ENCODE measurements at regions not wholly inside any gene's neighbourhood (a gene's known extent, or its start where the extent isn't known, plus 50 kb on each side); places are given as distances from the start of the nearest gene placed in this dataset.

DNA sequence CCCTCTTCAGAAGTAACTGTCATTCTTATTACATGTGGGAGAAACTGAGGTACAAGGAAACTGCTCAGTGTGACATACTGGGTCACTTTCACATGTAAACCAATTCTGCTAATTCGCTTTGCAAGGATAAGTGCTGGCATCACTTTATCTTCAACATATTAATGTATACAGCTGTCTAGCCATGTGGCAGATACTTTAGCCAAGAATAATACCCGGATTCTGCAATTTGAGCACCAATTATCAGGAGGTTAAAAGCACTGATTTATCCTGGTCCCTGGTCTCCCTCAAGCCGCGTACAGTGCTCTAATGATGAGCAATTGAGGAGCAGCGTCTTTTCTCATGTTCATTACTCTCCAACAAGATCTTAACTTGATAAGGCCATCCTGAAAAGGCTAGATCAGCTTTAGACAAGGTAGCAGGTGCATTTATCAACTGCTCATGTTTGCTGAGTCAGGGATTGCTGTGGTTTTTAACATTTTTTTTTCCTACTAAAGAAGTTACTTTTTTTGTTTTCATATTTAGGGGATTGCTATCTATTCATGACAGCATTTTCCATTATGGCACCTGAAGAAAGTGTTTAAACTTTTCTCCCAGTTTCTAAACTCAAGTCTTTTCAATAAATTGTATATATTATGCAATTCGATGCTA, 1066.3 kb upstream of the MAP3K7 start:
- CTCF ChIA-PET = interaction anchor here (1.7 kb wide), 1 partner anchor 713 kb away, joined by 3 read pairs; no protein-coding TSS in a partner anchor
- H3K27ac Mint-ChIP-seq = no peak overlapping the region
- intact Hi-C loops (cut with micrococcal nuclease) = no loop called here
- H3K36me3 Mint-ChIP-seq (ENCODE audit: low read depth) = no peaks in the 10 kb centered on the region
- TF ChIP-seq, protein P1, sequence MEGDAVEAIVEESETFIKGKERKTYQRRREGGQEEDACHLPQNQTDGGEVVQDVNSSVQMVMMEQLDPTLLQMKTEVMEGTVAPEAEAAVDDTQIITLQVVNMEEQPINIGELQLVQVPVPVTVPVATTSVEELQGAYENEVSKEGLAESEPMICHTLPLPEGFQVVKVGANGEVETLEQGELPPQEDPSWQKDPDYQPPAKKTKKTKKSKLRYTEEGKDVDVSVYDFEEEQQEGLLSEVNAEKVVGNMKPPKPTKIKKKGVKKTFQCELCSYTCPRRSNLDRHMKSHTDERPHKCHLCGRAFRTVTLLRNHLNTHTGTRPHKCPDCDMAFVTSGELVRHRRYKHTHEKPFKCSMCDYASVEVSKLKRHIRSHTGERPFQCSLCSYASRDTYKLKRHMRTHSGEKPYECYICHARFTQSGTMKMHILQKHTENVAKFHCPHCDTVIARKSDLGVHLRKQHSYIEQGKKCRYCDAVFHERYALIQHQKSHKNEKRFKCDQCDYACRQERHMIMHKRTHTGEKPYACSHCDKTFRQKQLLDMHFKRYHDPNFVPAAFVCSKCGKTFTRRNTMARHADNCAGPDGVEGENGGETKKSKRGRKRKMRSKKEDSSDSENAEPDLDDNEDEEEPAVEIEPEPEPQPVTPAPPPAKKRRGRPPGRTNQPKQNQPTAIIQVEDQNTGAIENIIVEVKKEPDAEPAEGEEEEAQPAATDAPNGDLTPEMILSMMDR (IDR thresholded peaks at IDR 0.05) = no peak
- ATAC-seq (no peak), DNase-seq (no peak)
- no peaks in the 10 kb centered on the region for H3K27me3 Mint-ChIP-seq
- no peaks in the 10 kb centered on the region for H3K4me1 Mint-ChIP-seq (ENCODE audit: low read depth)
- POLR2A ChIA-PET = no interaction called here
- H3K4me3 Mint-ChIP-seq = no peak overlapping the region
- no peaks in the 10 kb centered on the region for H3K9me3 Mint-ChIP-seq

DNA sequence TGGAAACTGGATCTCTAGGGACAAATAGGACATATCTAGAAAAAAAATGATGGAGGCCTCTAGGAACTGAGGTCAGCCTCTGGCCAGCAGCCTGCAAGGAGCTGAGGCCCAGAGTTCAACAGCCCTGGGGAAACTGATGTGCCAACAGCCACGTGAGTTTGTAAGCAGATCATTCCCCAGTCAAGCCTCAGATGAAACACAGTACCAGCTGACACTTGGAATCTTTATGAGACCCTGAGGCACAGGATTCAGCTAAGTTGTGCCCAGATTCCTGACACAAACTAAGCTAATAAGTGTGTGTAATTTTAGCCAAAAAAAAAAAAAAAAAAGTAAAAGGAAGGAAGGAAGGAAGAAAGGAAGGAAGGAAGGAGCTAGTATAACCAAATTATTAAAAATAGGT, 1059.8 kb upstream of the MAP3K7 start:
- H3K4me3 Mint-ChIP-seq = no peak overlapping the region
- POLR2A ChIA-PET = no interaction called here
- TF ChIP-seq, protein P1 (IDR thresholded peaks at IDR 0.05) = no peak

DNA sequence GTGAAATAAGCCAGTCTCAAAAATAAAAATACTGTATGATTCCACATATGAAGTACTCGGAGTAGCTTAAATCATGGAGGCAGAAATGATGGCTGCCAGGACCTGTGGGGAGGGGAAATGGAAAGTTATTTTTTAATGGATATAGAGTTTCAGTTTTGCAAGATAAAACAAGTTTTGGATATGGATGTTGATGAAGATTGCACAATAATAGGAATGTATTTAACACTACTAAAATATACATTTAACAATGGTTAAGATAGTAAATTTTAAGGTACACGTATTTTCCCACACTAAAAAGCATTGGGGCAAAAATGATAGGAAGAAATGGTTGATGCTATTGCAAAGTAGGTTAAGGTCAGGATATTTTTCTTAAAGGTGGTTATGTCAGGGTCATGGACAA, 1058.9 kb upstream of the MAP3K7 start:
- intact Hi-C loops (cut with micrococcal nuclease) = no loop called here
- CTCF ChIA-PET = no interaction called here
- Mint-ChIP-seq H3K27me3 (no peaks in the 10 kb centered on the region), H3K36me3 (ENCODE audit: low read depth) (no peaks in the 10 kb centered on the region), H3K4me1 (ENCODE audit: low read depth) (no peaks in the 10 kb centered on the region), H3K4me3 (no peak overlapping the region), H3K27ac (no peak overlapping the region), H3K9me3 (no peaks in the 10 kb centered on the region)
- POLR2A ChIA-PET = no interaction called here
- no peak for ATAC-seq
- TF ChIP-seq, protein P1 (IDR thresholded peaks at IDR 0.05) = no peak
- DNase-seq = no peak

More for the DNA sequence above, 1059.8 kb upstream of the MAP3K7 start:
- Mint-ChIP-seq H3K27me3 (no peaks in the 10 kb centered on the region), H3K27ac (no peak overlapping the region), H3K9me3 (no peaks in the 10 kb centered on the region), H3K4me1 (ENCODE audit: low read depth) (no peaks in the 10 kb centered on the region), H3K36me3 (ENCODE audit: low read depth) (no peaks in the 10 kb centered on the region)
- intact Hi-C loops (cut with micrococcal nuclease) = no loop called here
- CTCF ChIA-PET = no interaction called here
- DNase-seq = no peak
- no peak for ATAC-seq

DNA sequence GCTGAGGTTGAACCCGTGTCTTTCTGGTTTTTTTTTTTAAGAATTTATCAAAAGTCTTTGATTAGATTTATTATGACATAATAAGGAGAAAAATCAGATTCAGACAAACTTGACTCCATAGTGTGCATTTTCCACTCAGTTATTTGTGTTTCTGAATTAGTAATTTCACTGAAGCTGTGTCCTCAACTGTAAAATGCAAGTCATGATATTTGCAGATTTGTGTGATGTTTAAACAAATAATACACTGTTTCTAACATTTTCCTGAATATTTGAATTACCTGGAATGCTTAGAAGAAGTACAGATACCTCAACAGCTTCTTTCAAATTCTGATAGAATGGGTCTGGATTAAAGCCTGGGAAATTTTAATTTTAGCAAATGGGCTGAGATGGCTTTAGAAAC, 1050.3 kb upstream of the MAP3K7 start:
- intact Hi-C loops (cut with micrococcal nuclease) = no loop called here
- no peaks in the 10 kb centered on the region for H3K27me3 Mint-ChIP-seq
- ChIA-PET CTCF (no interaction called here), POLR2A (no interaction called here)
- H3K4me1 Mint-ChIP-seq (ENCODE audit: low read depth) = no peaks in the 10 kb centered on the region
- no peak for DNase-seq
- H3K27ac Mint-ChIP-seq = no peak overlapping the region
- no peak for ATAC-seq
- TF ChIP-seq, protein P1 (IDR thresholded peaks at IDR 0.05) = no peak
- H3K9me3 Mint-ChIP-seq = peaks cover 1% of the 10 kb centered on the region
- H3K4me3 Mint-ChIP-seq = no peak overlapping the region
- no peaks in the 10 kb centered on the region for H3K36me3 Mint-ChIP-seq (ENCODE audit: low read depth)

DNA sequence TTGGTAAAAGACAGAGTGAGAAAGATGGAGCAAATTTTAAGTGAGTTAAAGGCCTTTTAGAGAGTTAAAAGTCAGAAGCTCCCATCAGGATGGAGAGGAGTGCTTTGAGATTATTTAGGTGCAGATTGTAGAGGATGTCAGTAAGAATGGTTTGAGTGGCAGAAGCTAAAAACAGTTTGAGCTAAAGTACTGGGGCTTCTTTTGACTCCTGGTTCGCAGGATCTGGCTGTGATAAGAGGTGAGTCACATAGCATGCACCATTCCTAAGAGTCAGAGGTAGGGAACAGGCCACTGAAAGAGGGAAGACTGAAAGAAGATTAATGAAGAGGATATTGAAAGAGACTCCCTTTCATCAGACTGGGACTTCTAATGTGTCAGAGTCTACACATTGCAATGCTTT, 1047.9 kb upstream of the MAP3K7 start:
- intact Hi-C loops (cut with micrococcal nuclease) = no loop called here
- H3K27ac Mint-ChIP-seq = no peak overlapping the region
- H3K4me3 Mint-ChIP-seq = no peak overlapping the region
- H3K27me3 Mint-ChIP-seq = no peaks in the 10 kb centered on the region
- DNase-seq (no peak), ATAC-seq (no peak)
- H3K9me3 Mint-ChIP-seq = peaks cover 3% of the 10 kb centered on the region
- POLR2A ChIA-PET = no interaction called here
- H3K36me3 Mint-ChIP-seq (ENCODE audit: low read depth) = no peaks in the 10 kb centered on the region
- TF ChIP-seq, protein P1 (IDR thresholded peaks at IDR 0.05) = no peak
- H3K4me1 Mint-ChIP-seq (ENCODE audit: low read depth) = no peaks in the 10 kb centered on the region
- CTCF ChIA-PET = no interaction called here

Data from activated CD8-positive, alpha-beta T cell treated with anti-CD3 and anti-CD28 coated beads for 36 hours (primary cell).